Mucosa of descending colon (tissue), 3 donors: ENCODE measurements at regions not wholly inside any gene's neighbourhood (a gene's known extent, or its start where the extent isn't known, plus 50 kb on each side); places are given as distances from the start of the nearest gene placed in this dataset.
"Not testable (repeated sequence)": the region's sequence is repeated elsewhere in the genome, so short reads cannot be mapped to it uniquely, and the experiment has no call there.

ENCODE experiments used
- ATAC-seq: fragments of 200-7000 bp; cut with Tn5 transposase; one replicate; pipeline ENCODE4 v1.9.1; 2020; ENCODE audit warnings: mild to moderate bottlenecking, moderate library complexity
- DNase-seq, 3 donors: peaks; one replicate each; pipeline ENCODE4 v3.0.0-alpha.2; 2020
- H3K36me3 ChIP-seq: fragments of 200-600 bp; one replicate; pipeline ENCODE4 v1.8.0; 2021; ENCODE audit warnings: low read depth, mild to moderate bottlenecking
- H3K4me1 ChIP-seq: fragments of 200-600 bp; one replicate; pipeline ENCODE4 v1.8.0; 2021; ENCODE audit warnings: low read depth, mild to moderate bottlenecking
- H3K4me3 ChIP-seq: fragments of 200-600 bp; one replicate; pipeline ENCODE4 v1.8.0; 2021; ENCODE audit warnings: mild to moderate bottlenecking
- H3K9me3 ChIP-seq: fragments of 200-600 bp; one replicate; pipeline ENCODE4 v1.8.0; 2021; ENCODE audit warnings: mild to moderate bottlenecking
- CTCF ChIP-seq: fragments of 200-600 bp; IDR thresholded peaks from one replicate; pipeline ENCODE4 v1.8.0; 2022; ENCODE audit warnings: antibody characterized with exemption, mild to moderate bottlenecking
- intact Hi-C, 2 donors: fragments of 100-400 bp; cut with DNase I in 1 of 2; cut with micrococcal nuclease in 1 of 2; formaldehyde crosslinking; loops; one replicate each; pipeline versions ENCODE4 v1.11.0 to v1.11.1; 2022; cut with DNase I, micrococcal nuclease
- donor health status: DM: no; HTN: no; CAD: no; lungs with moderate emphysema.
- donor health status: DM: no; HTN: no; CAD: no.
- donor health status: DM: no; HTN: yes; CAD: no.

DNA sequence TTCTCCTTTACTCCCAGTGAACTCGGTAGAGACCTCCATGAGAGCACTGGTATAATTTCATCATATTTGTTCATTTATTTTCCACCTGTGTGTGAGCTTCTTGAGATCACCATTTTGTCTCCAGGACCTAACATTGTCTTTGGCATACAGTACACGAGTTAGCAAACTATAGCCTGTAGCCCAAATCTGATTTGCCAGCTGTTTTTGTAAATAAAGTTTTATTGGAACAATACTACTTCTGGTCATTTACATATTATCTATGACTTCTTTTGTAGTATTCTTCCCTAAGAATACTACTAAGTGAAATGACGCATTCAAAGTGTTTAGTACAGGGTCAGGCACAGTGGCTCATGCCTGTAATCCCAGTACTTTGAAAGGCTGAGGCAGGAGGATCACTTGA lies 449.5 kb downstream of the PLPP3 start:
- DNase-seq (no peak), ATAC-seq (no peak)
- Histone ChIP-seq H3K4me3 (no peak overlapping the region), H3K4me1 (no peaks in the 10 kb centered on the region), H3K9me3 (no peaks in the 10 kb centered on the region), H3K36me3 (no peaks in the 10 kb centered on the region)
- no peak for TF ChIP-seq CTCF
- intact Hi-C loops = no loop called here

GRCh38 chr1:56125316-56125715 lies 454.0 kb downstream of the PLPP3 start:
- ATAC-seq (no peak), DNase-seq (no peak)
- no peak for TF ChIP-seq CTCF
- Histone ChIP-seq H3K4me3 (no peak overlapping the region), H3K36me3 (no peaks in the 10 kb centered on the region), H3K9me3 (no peaks in the 10 kb centered on the region), H3K4me1 (no peaks in the 10 kb centered on the region)
- intact Hi-C loops = no loop called here

GRCh38 chr1:56123826-56124225 lies 455.5 kb downstream of the PLPP3 start:
- Histone ChIP-seq H3K9me3 (no peaks in the 10 kb centered on the region), H3K4me1 (no peaks in the 10 kb centered on the region), H3K36me3 (no peaks in the 10 kb centered on the region), H3K4me3 (no peak overlapping the region)
- TF ChIP-seq CTCF = no peak
- ATAC-seq (no peak), DNase-seq (no peak)
- intact Hi-C loops = no loop called here

DNA sequence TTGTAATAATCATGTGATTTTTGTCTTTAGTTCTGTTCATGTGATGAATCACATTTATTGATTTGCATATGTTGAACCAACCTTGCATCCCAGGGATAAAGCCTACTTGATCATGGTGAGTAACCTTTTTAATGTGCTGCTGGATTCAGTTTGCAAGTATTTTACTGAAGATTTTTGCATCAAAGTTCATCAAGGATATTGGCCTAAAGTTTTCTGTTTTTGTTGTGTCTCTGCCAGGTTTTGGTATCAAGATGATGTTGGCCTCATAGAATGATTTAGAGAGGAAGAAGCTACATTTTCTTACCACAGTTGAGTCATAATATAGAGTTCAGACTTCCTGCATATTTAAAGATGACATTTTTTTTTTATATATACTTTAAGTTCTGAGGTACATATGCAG lies 455.9 kb downstream of the PLPP3 start:
- H3K9me3 ChIP-seq = no peaks in the 10 kb centered on the region
- intact Hi-C loops = no loop called here
- no peak overlapping the region for H3K4me3 ChIP-seq
- no peaks in the 10 kb centered on the region for H3K4me1 ChIP-seq
- no peak for TF ChIP-seq CTCF
- ATAC-seq (no peak), DNase-seq (no peak)
- no peaks in the 10 kb centered on the region for H3K36me3 ChIP-seq

DNA sequence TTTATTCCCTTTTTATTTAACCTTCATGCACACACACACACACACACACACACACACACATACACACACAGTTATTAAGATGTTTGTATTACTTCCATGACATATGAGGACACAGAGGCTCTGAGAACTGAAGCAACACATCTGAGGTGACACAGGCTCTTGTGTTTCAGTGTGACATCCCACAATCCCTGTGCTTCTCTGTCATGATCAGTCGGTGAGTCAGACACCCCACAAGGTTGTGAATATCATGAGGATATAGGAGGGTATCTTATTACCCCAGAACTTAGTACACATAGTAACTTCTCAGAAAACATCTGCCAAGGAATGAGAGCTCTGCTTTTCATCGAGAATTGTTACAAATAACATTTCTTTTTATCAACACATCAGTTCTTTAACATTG lies 459.3 kb downstream of the PLPP3 start:
- Histone ChIP-seq H3K36me3 (no peaks in the 10 kb centered on the region), H3K4me1 (no peaks in the 10 kb centered on the region), H3K4me3 (no peak overlapping the region), H3K9me3 (no peaks in the 10 kb centered on the region)
- no peak for ATAC-seq
- TF ChIP-seq CTCF = no peak
- no peak for DNase-seq
- intact Hi-C loops = no loop called here

DNA sequence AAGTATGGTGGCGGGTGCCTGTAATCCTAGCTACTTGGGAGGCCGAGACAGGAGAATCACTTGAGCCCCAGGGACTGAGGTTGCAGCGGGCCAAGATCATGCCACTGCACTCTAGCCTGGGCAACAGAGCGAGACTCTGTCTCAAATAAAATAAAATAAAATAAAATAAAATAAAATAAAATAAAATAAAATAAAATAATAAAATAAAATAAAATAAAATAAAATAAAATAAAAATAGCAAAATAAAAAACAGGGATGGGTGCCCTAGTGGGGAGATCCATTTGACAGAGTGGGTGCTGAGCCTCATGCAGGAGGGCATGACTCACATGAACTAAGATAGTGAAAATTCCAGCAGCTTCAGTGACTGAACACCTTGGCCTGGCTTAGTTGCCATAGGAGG lies 460.7 kb downstream of the PLPP3 start:
- H3K4me3 ChIP-seq, H3K4me1 ChIP-seq, H3K9me3 ChIP-seq, intact Hi-C loops, DNase-seq, ATAC-seq, H3K36me3 ChIP-seq: not testable (repeated sequence)
